ENCODE measurements at regions not wholly inside any gene's neighbourhood (a gene's known extent, or its start where the extent isn't known, plus 50 kb on each side); places are given as distances from the start of the nearest gene placed in this dataset.

- no peak for DNase-seq
- Histone ChIP-seq H3K27me3 (no peaks in the 10 kb centered on the region), H3K36me3 (no peaks in the 10 kb centered on the region), H3K9me3 (no peaks in the 10 kb centered on the region), H3K4me3 (no peak overlapping the region), H3K27ac (no peak overlapping the region), H3K4me1 (no peaks in the 10 kb centered on the region)
- WGBS, 2 donors = 72 to 85% methylated on average over 1 of the region's 1 CpG
- intact Hi-C loops (cut with DNase I) = no loop called here
- TF ChIP-seq POLR2A (IDR thresholded peaks at IDR 0.05) (no peak), POLR2AphosphoS5 (IDR thresholded peaks at IDR 0.05) (no peak), EP300 (IDR thresholded peaks at IDR 0.05) (no peak), CTCF (IDR thresholded peaks at IDR 0.05) (no peak)
Observed at GRCh38 chr1:199160521-199161318, 521.9 kb downstream of the PTPRC start.

GRCh38 chr1:199161319-199161680 lies 522.5 kb downstream of the PTPRC start:
- no peak overlapping the region for H3K4me3 ChIP-seq
- no peaks in the 10 kb centered on the region for H3K27me3 ChIP-seq
- H3K9me3 ChIP-seq = no peaks in the 10 kb centered on the region
- H3K4me1 ChIP-seq = no peaks in the 10 kb centered on the region
- intact Hi-C loops (cut with DNase I) = no loop called here
- TF ChIP-seq POLR2AphosphoS5 (IDR thresholded peaks at IDR 0.05) = no peak
- TF ChIP-seq POLR2A (IDR thresholded peaks at IDR 0.05) = no peak
- no peak for TF ChIP-seq CTCF (IDR thresholded peaks at IDR 0.05)
- TF ChIP-seq EP300 (IDR thresholded peaks at IDR 0.05) = no peak
- no peaks in the 10 kb centered on the region for H3K36me3 ChIP-seq
- no peak for DNase-seq
- H3K27ac ChIP-seq = no peak overlapping the region

GRCh38 chr1:199161766-199162303 lies 523.0 kb downstream of the PTPRC start:
- TF ChIP-seq POLR2A (IDR thresholded peaks at IDR 0.05) = no peak
- no peak for TF ChIP-seq POLR2AphosphoS5 (IDR thresholded peaks at IDR 0.05)
- no peak for TF ChIP-seq CTCF (IDR thresholded peaks at IDR 0.05)
- TF ChIP-seq EP300 (IDR thresholded peaks at IDR 0.05) = no peak
- WGBS, 2 donors = 64 to 92% methylated on average over 3 of the region's 3 CpGs
- H3K4me3 ChIP-seq = no peak overlapping the region
- H3K27ac ChIP-seq = no peak overlapping the region
- no peaks in the 10 kb centered on the region for H3K9me3 ChIP-seq
- no peaks in the 10 kb centered on the region for H3K4me1 ChIP-seq
- no peaks in the 10 kb centered on the region for H3K27me3 ChIP-seq
- H3K36me3 ChIP-seq = no peaks in the 10 kb centered on the region
- intact Hi-C loops (cut with DNase I) = no loop called here
- no peak for DNase-seq

- Histone ChIP-seq H3K27ac (no peak overlapping the region), H3K27me3 (no peaks in the 10 kb centered on the region), H3K36me3 (no peaks in the 10 kb centered on the region), H3K4me3 (no peak overlapping the region), H3K4me1 (no peaks in the 10 kb centered on the region), H3K9me3 (no peaks in the 10 kb centered on the region)
- WGBS, 2 donors = 66 to 81% methylated on average over 4 of the region's 4 CpGs
- intact Hi-C loops (cut with DNase I) = no loop called here
- no peak for DNase-seq
- TF ChIP-seq POLR2A (IDR thresholded peaks at IDR 0.05) = no peak
- no peak for TF ChIP-seq POLR2AphosphoS5 (IDR thresholded peaks at IDR 0.05)
- no peak for TF ChIP-seq EP300 (IDR thresholded peaks at IDR 0.05)
- no peak for TF ChIP-seq CTCF (IDR thresholded peaks at IDR 0.05)
Observed at GRCh38 chr1:199163267-199163666, 524.4 kb downstream of the PTPRC start.

Data from sigmoid colon (tissue), 6 donors.